ENCODE measurements at regions not wholly inside any gene's neighbourhood (a gene's known extent, or its start where the extent isn't known, plus 50 kb on each side); places are given as distances from the start of the nearest gene placed in this dataset.

GRCh38 chr13:107373551-107373950, 805.6 kb upstream of the ARGLU1 start:
- ChIA-PET CTCF (no interaction called here), POLR2A (no interaction called here)

DNA sequence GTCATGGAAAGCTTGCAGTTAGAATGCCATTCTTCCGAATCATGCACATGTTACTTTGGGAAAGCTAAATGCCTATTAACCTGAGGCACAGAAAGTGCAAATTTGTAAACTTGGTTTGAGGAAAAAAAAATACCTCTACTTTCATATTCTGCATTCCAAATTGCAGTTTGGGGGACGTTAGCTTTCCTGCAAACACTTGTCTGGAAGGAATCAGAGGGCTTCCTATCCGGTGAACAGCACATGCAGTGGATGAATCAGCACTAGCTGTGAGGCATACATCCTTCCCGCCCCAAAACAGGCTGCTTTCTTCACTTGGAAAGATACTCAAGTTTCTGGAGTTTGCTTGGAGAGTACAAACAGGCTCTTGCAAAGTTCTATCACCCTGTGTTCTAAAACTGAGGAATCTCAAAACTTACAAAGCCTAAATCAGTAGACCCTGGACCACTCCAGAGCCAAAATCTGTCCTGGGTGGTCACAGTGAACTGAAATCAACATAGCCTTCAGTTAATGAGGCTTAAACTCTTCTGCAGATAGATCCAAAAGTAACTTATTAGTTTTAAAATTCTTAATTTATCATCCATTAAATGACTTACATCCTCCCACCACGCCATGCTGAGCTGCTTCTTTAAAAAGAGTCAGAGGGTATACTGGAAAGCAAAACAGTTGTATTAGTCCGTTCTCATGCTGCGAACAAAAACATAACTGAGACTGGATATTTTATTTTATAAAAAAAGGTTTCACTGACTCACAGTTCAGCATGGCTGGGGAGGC, 802.3 kb upstream of the ARGLU1 start:
- POLR2A ChIA-PET, result no interaction called here

GRCh38 chr13:107367258-107367657, 799.3 kb upstream of the ARGLU1 start:
- CTCF ChIA-PET, result no interaction called here
- POLR2A ChIA-PET, result no interaction called here

More for the DNA sequence above, 802.3 kb upstream of the ARGLU1 start:
- CTCF ChIA-PET, result no interaction called here

- POLR2A ChIA-PET, result no interaction called here
- CTCF ChIA-PET, result no interaction called here
Measured at GRCh38 chr13:107365466-107366215, 797.7 kb upstream of the ARGLU1 start.

- ChIA-PET CTCF (no interaction called here), POLR2A (no interaction called here)
Measured at GRCh38 chr13:107364658-107365057, 796.7 kb upstream of the ARGLU1 start.

DNA sequence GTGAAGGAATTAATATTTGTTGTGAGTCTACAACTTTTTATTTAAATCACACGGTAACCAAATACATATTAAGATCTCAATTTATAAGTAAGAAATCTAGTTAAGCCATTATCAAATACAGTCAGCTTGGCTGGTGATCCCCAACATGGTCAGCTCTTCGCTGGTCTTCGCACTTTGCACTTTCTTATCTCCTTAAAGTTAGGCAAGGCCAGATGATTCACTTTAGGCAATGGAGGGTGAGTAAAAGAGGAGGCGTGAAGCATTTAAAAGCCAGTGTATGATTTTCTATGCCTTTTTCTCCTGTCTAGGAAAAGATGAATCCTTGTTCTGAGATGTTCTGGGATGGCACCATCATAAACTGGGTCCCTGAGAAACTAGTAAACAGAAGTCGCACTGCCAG, 793.7 kb upstream of the ARGLU1 start:
- ChIA-PET POLR2A (no interaction called here), CTCF (no interaction called here)

DNA sequence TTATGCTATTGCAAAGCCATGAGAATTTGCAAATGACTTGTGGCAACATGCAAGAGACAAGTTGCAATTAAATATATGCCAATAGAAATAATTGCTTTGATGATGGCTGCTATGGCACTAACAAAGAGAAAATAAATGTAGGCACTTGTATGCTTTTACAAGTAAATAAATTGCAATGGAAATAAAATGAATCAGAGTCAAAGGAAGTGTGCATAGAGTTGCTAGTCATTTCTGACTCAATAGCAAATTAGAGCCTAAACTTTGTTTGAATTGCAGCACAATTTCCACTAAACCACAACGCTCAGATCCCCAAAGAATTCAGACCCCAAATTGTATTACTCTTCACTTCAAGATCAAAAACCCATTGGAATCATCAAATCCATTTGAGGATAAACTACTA, 792.1 kb upstream of the ARGLU1 start:
- POLR2A ChIA-PET, result no interaction called here

GRCh38 chr13:107358866-107359265, 790.9 kb upstream of the ARGLU1 start:
- CTCF ChIA-PET, result no interaction called here
- POLR2A ChIA-PET, result no interaction called here

More for the DNA sequence above, 792.1 kb upstream of the ARGLU1 start:
- CTCF ChIA-PET, result no interaction called here

DNA sequence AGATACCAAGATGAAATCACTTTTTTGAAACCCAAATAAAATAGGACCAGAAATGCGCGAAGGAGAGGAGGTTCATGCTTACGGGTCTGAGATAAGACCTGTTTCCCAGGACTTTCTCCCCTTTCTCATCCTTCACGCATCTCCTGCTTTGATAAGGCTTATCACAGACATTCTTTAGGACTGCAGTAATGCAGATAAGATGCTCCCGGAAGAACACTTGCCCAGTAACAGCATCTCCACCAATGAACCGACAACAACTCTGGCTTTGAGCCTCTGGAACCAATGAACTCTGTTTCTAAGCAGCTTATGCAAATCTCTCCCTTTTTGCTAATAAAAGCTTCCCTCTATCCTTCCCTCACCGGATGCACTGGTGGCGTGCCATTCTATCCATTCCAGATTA, 783.4 kb upstream of the ARGLU1 start:
- POLR2A ChIA-PET, result no interaction called here

GRCh38 chr13:107348925-107349324, 781.0 kb upstream of the ARGLU1 start:
- ChIA-PET CTCF (no interaction called here), POLR2A (no interaction called here)

More for the DNA sequence above, 783.4 kb upstream of the ARGLU1 start:
- CTCF ChIA-PET, result no interaction called here

DNA sequence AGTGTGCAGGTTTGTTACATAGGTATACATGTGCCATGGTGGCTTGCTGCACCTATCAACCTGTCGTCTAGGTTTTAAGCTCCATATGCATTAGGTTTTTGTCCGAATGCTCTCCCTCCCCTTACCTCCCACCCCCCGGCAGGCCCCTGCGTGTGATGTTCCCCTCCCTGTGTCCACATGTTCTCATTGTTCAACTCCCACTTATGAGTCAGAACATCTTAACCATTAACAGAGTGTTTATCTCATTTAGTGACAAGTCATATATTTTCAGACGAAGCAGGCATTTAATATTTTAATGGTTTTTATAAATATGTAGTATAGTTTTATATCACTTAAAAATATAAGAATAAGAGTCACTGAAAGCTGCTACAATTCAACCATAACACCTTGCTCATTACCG, 780.5 kb upstream of the ARGLU1 start:
- ChIA-PET CTCF (no interaction called here), POLR2A (no interaction called here)

- ChIA-PET POLR2A (no interaction called here), CTCF (no interaction called here)
Measured at GRCh38 chr13:107347641-107348369, 779.9 kb upstream of the ARGLU1 start.

GRCh38 chr13:107342747-107343146, 774.8 kb upstream of the ARGLU1 start:
- CTCF ChIA-PET, result no interaction called here
- POLR2A ChIA-PET, result no interaction called here

- POLR2A ChIA-PET, result no interaction called here
- CTCF ChIA-PET, result no interaction called here
Measured at GRCh38 chr13:107339209-107339608, 771.3 kb upstream of the ARGLU1 start.

DNA sequence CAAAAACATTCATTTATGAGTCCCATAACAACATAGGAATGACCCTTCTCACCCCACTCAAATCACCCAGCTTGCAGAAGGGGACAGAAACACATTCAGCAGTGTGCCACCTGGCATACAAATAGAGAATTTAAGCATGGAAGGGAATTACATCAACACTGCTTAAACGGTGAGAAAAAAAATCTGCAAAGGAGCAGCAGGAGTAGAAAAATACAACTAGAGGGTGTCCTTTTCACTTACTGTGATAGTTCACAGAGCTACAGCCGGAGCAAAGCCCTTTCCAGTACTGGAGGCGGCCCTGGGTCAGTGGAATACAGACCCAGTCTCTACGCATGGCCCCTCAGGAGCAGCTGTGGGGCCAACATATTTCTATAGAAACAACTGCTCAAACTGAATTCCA, 764.3 kb upstream of the ARGLU1 start:
- POLR2A ChIA-PET, result no interaction called here
- CTCF ChIA-PET, result no interaction called here

- CTCF ChIA-PET, result no interaction called here
- POLR2A ChIA-PET, result no interaction called here
Measured at GRCh38 chr13:107331359-107331758, 763.4 kb upstream of the ARGLU1 start.

- ChIA-PET POLR2A (no interaction called here), CTCF (no interaction called here)
Measured at GRCh38 chr13:107330484-107330883, 762.5 kb upstream of the ARGLU1 start.

GRCh38 chr13:107329991-107330390, 762.1 kb upstream of the ARGLU1 start:
- ChIA-PET CTCF (no interaction called here), POLR2A (no interaction called here)

DNA sequence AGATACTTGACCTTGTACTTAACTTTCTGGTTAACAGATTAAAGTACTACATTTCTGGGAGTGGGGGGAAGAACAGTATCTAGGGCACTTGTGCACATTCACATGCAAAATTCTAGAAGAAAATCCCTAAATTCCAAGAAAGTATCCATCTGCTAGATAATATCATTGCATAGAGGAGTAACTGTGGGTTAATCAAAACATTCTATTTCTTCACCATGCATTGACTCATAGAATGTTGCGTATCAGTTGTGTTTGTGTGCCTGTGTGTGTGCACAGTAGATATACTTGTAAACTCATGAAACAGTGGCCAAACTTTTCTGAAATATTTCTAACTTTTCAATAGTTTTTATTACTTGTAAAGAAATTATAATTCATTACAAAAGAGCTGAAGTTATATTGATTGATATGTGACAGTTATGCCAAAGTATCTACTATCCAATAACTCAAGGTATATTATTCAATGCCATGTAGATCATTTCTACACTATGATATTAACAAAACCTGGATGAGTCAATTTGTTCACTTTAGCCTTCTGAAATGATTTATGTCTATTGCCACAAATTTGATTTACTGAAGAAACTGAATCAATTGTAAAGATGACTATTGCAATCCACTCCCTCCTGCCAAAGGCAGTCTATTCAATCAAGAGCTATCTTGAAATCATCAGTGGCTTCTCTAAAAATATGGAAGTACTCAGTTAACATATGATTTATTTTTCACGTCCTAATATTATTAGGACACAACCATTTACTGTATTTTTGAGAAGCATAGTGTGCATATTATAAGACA, 756.7 kb upstream of the ARGLU1 start:
- POLR2A ChIA-PET, result no interaction called here
- CTCF ChIA-PET, result no interaction called here

DNA sequence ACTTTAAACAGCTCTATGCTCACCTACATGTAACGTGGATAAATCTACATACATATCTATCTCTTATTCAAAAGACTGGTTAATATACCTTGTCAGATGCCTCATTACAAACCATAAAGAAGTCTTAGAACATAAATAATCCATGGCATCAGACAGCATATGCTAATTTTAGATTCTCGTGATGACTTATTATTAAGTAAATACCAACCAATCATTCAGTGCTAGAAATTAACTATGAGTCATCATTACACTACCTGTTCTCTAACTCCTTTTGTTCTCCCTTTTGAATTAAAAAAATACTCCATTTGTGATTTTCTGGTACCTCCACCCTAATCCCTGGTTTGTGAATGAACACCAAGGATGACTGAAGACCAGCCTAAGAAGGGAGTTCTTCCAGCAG, 754.3 kb upstream of the ARGLU1 start:
- CTCF ChIA-PET, result no interaction called here
- POLR2A ChIA-PET, result no interaction called here

DNA sequence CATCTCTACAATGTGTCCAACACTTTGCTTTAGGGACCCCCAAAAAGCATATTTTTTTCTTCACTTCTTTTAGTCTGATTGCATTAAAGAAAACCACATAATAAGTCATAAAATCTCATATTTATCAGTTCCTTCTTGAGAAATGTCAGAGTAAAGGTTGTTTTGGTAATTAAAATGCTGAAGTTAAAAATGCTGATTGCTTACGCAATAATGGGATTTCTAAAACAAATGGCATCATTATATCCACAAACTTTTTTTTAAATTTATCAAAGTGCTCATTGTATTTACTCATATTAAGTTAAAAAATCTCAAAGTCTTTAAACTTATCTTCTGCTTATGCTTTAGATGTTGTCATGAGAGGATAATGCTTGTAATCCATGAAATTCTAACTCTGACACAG, 737.2 kb upstream of the ARGLU1 start:
- POLR2A ChIA-PET, result no interaction called here
- CTCF ChIA-PET, result no interaction called here
